Panc1 (cell line): ENCODE measurements at regions not wholly inside any gene's neighbourhood (a gene's known extent, or its start where the extent isn't known, plus 50 kb on each side); places are given as distances from the start of the nearest gene placed in this dataset.

ENCODE experiments used
- ATAC-seq: fragments of 200-7000 bp; cut with Tn5 transposase; 2 replicates; pipeline ENCODE4 v1.9.1; 2020; ENCODE audit warnings: mild to moderate bottlenecking, moderate library complexity
- BruUV-seq: library from RNA; stranded (reverse); fragments of 400-500 nt; replicated peaks from 2 replicates; lab custom pipeline; 2021; lab: Mats Ljungman, UMichigan
- CTCF ChIA-PET: fragments of 300-600 bp; sonication (Branson Sonifier 250); formaldehyde crosslinking; loops from one replicate; lab custom pipeline; 2022; ENCODE audit warnings: antibody characterized with exemption; lab: Charles Lee
- POLR2A ChIA-PET: fragments of 300-600 bp; sonication (Branson Sonifier 250); formaldehyde crosslinking; loops from one replicate; lab custom pipeline; 2022; ENCODE audit warnings: antibody characterized with exemption; lab: Charles Lee
- DNase-seq: peaks from one replicate; pipeline ENCODE4 v3.0.0-alpha.2; 2010; ENCODE audit warnings: low read depth, low spot score
- H3K27ac ChIP-seq: 2 replicates; pipeline ENCODE4 v1.5.1; 2011; ENCODE audit warnings: mild to moderate bottlenecking, low read length, inconsistent platforms
- H3K27me3 ChIP-seq: fragments of 200-500 bp; sonication (Bioruptor generic); 2 replicates; pipeline ENCODE4 v1.6.0; 2014; ENCODE audit warnings: low read length, inconsistent platforms; ENCODE audit not compliant: control insufficient read depth, insufficient read depth
- H3K36me3 ChIP-seq: fragments of 200-500 bp; sonication (Bioruptor generic); 2 replicates; pipeline ENCODE4 v1.5.1; 2014; ENCODE audit warnings: inconsistent platforms, mild to moderate bottlenecking, low read length, moderate library complexity; ENCODE audit not compliant: control insufficient read depth, insufficient read depth
- H3K4me1 ChIP-seq: 2 replicates; pipeline ENCODE4 v1.5.1; 2011; ENCODE audit warnings: inconsistent platforms, mild to moderate bottlenecking, low read length, moderate library complexity; ENCODE audit not compliant: control insufficient read depth, insufficient read depth
- H3K4me3 ChIP-seq, 2 experiments: 2 replicates each; pipeline ENCODE4 v1.5.1; 2011 to 2012; ENCODE audit warnings: low read depth in 2 of 2, low read length in 2 of 2, mild to moderate bottlenecking in 2 of 2, inconsistent platforms in 1 of 2, moderate library complexity in 1 of 2
- H3K9me3 ChIP-seq: fragments of 200-500 bp; sonication (Bioruptor generic); 2 replicates; pipeline ENCODE4 v1.5.1; 2014; ENCODE audit warnings: low read depth, mild to moderate bottlenecking, inconsistent platforms, low read length, moderate library complexity; ENCODE audit not compliant: control insufficient read depth, insufficient read depth
- POLR2AphosphoS5 ChIP-seq: IDR thresholded peaks from 2 replicates; pipeline ENCODE4 v1.6.1; 2012; ENCODE audit warnings: mild to moderate bottlenecking, low read depth, low read length, moderate library complexity
- REST ChIP-seq, 2 experiments: IDR thresholded peaks; 2 replicates each; pipeline ENCODE4 v1.6.1; 2011 to 2012; ENCODE audit warnings: low read depth in 2 of 2, control low read depth in 1 of 2, low read length in 1 of 2, mild to moderate bottlenecking in 1 of 2, moderate library complexity in 1 of 2; ENCODE audit not compliant: insufficient read depth in 1 of 2
- SIN3A ChIP-seq: IDR thresholded peaks from 2 replicates; pipeline ENCODE4 v1.6.1; 2012; ENCODE audit warnings: low read depth, mild to moderate bottlenecking, low read length, moderate library complexity, borderline replicate concordance; ENCODE audit not compliant: insufficient read depth
- TCF7L2 ChIP-seq: IDR thresholded peaks from 2 replicates; pipeline ENCODE4 v1.6.1; 2011; ENCODE audit warnings: mild to moderate bottlenecking, low read depth, low read length, inconsistent platforms
- in situ Hi-C: cut with HindIII; loops from 2 replicates; pipeline ENCODE4 v1.10.0; 2016; ENCODE audit warnings: low sequenced_read_pairs, low pct_unique_long_range_greater_than_20kb
- intact Hi-C: fragments of 100-400 bp; cut with micrococcal nuclease; formaldehyde crosslinking; loops from one replicate; pipeline ENCODE4 v1.10.0; 2022; ENCODE audit not compliant: unreplicated experiment
- TF ChIP-seq, protein P1 (sequence below): fragments of 450-650 bp; IDR thresholded peaks from 2 replicates; pipeline ENCODE4 v1.5.1; 2017; ENCODE audit warnings: mild to moderate bottlenecking

DNA sequence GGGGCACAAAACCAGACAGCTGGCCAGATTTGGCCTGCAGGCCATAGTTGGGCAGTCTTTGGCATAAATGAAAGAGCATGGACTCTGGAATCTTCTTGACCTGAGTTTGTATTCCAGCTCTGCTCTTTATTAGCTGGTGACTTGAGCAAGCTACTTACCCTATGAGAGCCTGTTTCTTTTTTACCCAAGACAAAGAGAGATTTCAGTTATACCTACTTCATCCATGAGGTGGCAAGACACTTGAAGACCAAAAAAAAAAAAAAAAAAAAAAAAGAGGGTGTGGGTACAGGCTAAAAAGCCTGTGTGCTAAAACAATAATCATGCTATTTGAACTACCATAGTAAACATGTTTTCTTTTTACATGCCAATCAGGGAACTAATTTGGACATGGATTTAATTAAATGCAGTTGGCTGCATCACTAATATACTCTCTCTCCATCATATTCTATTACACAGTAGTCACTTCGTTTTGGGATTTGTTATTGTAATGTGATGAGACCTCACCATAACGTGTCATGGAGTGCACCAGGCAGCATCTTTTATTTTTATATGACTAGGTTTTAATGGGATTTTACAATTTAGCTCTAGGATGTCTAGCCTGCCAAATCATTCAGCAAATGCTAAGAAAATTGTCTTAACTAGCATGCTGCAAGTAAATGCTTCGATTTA is 109.2 kb upstream of the FHIT start:
- H3K9me3 ChIP-seq = no peaks in the 10 kb centered on the region
- no TSS peak for BruUV-seq
- ChIA-PET POLR2A (no interaction called here), CTCF (interaction anchor here (0.7 kb wide), 1 partner anchor 1091 kb away, joined by 9 read pairs; no protein-coding TSS in a partner anchor)
- in situ Hi-C loops (no loop called here), intact Hi-C loops (no loop called here)
- DNase-seq = no peak
- TF ChIP-seq, protein P1, sequence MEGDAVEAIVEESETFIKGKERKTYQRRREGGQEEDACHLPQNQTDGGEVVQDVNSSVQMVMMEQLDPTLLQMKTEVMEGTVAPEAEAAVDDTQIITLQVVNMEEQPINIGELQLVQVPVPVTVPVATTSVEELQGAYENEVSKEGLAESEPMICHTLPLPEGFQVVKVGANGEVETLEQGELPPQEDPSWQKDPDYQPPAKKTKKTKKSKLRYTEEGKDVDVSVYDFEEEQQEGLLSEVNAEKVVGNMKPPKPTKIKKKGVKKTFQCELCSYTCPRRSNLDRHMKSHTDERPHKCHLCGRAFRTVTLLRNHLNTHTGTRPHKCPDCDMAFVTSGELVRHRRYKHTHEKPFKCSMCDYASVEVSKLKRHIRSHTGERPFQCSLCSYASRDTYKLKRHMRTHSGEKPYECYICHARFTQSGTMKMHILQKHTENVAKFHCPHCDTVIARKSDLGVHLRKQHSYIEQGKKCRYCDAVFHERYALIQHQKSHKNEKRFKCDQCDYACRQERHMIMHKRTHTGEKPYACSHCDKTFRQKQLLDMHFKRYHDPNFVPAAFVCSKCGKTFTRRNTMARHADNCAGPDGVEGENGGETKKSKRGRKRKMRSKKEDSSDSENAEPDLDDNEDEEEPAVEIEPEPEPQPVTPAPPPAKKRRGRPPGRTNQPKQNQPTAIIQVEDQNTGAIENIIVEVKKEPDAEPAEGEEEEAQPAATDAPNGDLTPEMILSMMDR = no peak
- no peak for TF ChIP-seq TCF7L2
- no peak for TF ChIP-seq REST (IDR thresholded peaks at IDR 0.05; ENCODE audit: insufficient read depth in 1 of 2, low read depth in 2 of 2, low read length in 1 of 2)
- TF ChIP-seq SIN3A = no peak
- TF ChIP-seq POLR2AphosphoS5 = no peak
- no peaks in the 10 kb centered on the region for H3K36me3 ChIP-seq
- no peak overlapping the region for H3K27ac ChIP-seq
- no peak for ATAC-seq
- no peaks in the 10 kb centered on the region for H3K27me3 ChIP-seq
- H3K4me3 ChIP-seq = no peak overlapping the region
- no peaks in the 10 kb centered on the region for H3K4me1 ChIP-seq

- H3K9me3 ChIP-seq = no peaks in the 10 kb centered on the region
- intact Hi-C loops (no loop called here), in situ Hi-C loops (no loop called here)
- no peak overlapping the region for H3K27ac ChIP-seq
- no peaks in the 10 kb centered on the region for H3K4me1 ChIP-seq
- no peak for DNase-seq
- TF ChIP-seq POLR2AphosphoS5 (no peak), SIN3A (no peak), TCF7L2 (no peak), REST (IDR thresholded peaks at IDR 0.05; ENCODE audit: insufficient read depth in 1 of 2, low read depth in 2 of 2, low read length in 1 of 2) (no peak)
- TF ChIP-seq, protein P1 = no peak
- H3K27me3 ChIP-seq = no peaks in the 10 kb centered on the region
- POLR2A ChIA-PET = no interaction called here
- no peak for ATAC-seq
- H3K4me3 ChIP-seq = no peak overlapping the region
- no TSS peak for BruUV-seq
- CTCF ChIA-PET = no interaction called here
- H3K36me3 ChIP-seq = no peaks in the 10 kb centered on the region
Observed at GRCh38 chr3:61369678-61370077, 118.4 kb upstream of the FHIT start.
